Mucosa of descending colon (tissue), 3 donors: ENCODE measurements at regions not wholly inside any gene's neighbourhood (a gene's known extent, or its start where the extent isn't known, plus 50 kb on each side); places are given as distances from the start of the nearest gene placed in this dataset.

Experiments used
- ATAC-seq: fragments of 200-7000 bp; cut with Tn5 transposase; one replicate; pipeline ENCODE4 v1.9.1; 2020; ENCODE audit warnings: mild to moderate bottlenecking, moderate library complexity
- DNase-seq, 3 donors: peaks; one replicate each; pipeline ENCODE4 v3.0.0-alpha.2; 2020
- H3K36me3 ChIP-seq: fragments of 200-600 bp; one replicate; pipeline ENCODE4 v1.8.0; 2021; ENCODE audit warnings: low read depth, mild to moderate bottlenecking
- H3K4me1 ChIP-seq: fragments of 200-600 bp; one replicate; pipeline ENCODE4 v1.8.0; 2021; ENCODE audit warnings: low read depth, mild to moderate bottlenecking
- H3K4me3 ChIP-seq: fragments of 200-600 bp; one replicate; pipeline ENCODE4 v1.8.0; 2021; ENCODE audit warnings: mild to moderate bottlenecking
- H3K9me3 ChIP-seq: fragments of 200-600 bp; one replicate; pipeline ENCODE4 v1.8.0; 2021; ENCODE audit warnings: mild to moderate bottlenecking
- intact Hi-C, 2 donors: fragments of 100-400 bp; cut with DNase I in 1 of 2; cut with micrococcal nuclease in 1 of 2; formaldehyde crosslinking; loops; one replicate each; pipeline versions ENCODE4 v1.11.0 to v1.11.1; 2022; cut with DNase I, micrococcal nuclease
- TF ChIP-seq, protein P1 (sequence below): fragments of 200-600 bp; IDR thresholded peaks from one replicate; pipeline ENCODE4 v1.8.0; 2022; ENCODE audit warnings: antibody characterized with exemption, mild to moderate bottlenecking
- donor health status: DM: no; HTN: no; CAD: no; lungs with moderate emphysema.
- donor health status: DM: no; HTN: no; CAD: no.
- donor health status: DM: no; HTN: yes; CAD: no.

DNA sequence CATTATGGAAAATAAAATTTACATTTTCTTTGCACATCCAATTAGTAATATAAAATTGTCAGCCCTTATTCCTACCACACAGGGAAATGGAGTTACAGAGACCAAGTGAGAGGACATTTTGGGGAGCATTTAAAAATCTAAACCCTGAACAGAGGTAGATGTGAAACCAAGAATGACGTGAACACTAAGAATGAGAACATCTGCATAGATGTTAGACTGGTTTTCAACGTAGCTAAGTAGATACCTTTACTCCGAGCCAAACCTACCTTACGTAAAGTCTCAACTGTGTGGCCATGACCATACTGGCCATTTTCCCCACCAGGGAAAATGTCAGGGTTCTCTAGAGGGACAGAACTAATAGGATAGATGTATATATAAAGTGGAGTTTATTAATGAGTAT lies 51.4 kb upstream of the THBS1 start:
- TF ChIP-seq, protein P1, sequence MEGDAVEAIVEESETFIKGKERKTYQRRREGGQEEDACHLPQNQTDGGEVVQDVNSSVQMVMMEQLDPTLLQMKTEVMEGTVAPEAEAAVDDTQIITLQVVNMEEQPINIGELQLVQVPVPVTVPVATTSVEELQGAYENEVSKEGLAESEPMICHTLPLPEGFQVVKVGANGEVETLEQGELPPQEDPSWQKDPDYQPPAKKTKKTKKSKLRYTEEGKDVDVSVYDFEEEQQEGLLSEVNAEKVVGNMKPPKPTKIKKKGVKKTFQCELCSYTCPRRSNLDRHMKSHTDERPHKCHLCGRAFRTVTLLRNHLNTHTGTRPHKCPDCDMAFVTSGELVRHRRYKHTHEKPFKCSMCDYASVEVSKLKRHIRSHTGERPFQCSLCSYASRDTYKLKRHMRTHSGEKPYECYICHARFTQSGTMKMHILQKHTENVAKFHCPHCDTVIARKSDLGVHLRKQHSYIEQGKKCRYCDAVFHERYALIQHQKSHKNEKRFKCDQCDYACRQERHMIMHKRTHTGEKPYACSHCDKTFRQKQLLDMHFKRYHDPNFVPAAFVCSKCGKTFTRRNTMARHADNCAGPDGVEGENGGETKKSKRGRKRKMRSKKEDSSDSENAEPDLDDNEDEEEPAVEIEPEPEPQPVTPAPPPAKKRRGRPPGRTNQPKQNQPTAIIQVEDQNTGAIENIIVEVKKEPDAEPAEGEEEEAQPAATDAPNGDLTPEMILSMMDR = no peak
- H3K4me3 ChIP-seq = no peak overlapping the region
- H3K9me3 ChIP-seq = no peaks in the 10 kb centered on the region
- no peaks in the 10 kb centered on the region for H3K36me3 ChIP-seq
- DNase-seq (no peak), ATAC-seq (no peak)
- H3K4me1 ChIP-seq = no peaks in the 10 kb centered on the region
- intact Hi-C loops = no loop called here

DNA sequence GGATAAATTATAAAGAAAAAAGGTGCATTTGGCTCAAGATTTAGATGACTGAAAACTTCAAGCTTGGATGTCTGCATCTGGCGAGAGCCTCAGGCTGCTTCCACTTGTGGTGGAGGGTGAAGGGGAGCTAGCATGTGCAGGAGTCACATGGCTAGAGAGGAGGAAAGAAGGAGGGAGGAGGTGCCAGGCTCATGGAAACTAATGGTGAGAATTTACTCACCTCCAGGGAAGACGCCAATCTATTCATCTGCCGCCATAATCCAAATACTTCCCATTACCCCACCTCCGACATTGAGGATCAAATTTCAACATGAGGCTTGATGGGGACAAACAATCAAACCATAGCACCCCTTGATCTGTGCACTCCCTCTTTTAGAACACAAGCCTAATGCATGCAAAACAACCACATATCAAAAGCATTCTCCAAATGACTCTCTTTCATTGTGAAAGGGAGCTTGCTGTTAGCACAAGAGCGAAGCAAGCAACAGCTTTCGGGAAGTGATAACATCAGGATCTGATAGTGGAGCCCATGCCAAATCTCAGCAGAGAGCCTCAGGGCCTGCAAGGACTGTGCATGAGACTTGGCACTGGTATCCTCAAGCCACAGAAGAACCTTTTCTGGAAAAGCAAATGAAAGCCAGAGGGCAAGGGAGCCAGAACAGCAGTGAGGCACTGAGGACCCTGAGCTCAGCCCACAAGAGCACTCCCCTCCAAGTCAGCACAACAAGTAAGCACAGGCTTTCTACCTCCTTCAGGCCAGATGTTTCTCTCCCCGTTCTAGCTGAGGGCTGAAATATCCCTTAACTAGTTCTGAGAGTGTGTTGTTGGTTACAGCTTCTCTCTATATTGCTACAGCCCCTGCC lies 50.2 kb upstream of the THBS1 start:
- TF ChIP-seq, protein P1 = no peak

More for the DNA sequence above, 50.2 kb upstream of the THBS1 start:
- no peaks in the 10 kb centered on the region for H3K4me1 ChIP-seq
- no peak for ATAC-seq
- no peaks in the 10 kb centered on the region for H3K36me3 ChIP-seq
- no peak overlapping the region for H3K4me3 ChIP-seq
- intact Hi-C loops = no loop called here
- no peaks in the 10 kb centered on the region for H3K9me3 ChIP-seq
- DNase-seq = no peak
